Panc1 (cell line): ENCODE measurements at regions not wholly inside any gene's neighbourhood (a gene's known extent, or its start where the extent isn't known, plus 50 kb on each side); places are given as distances from the start of the nearest gene placed in this dataset.
"Not testable (repeated sequence)": the region's sequence is repeated elsewhere in the genome, so short reads cannot be mapped to it uniquely, and the experiment has no call there.

Experiments
- ATAC-seq: fragments of 200-7000 bp; cut with Tn5 transposase; 2 replicates; pipeline ENCODE4 v1.9.1; 2020; ENCODE audit warnings: mild to moderate bottlenecking, moderate library complexity
- BruUV-seq: library from RNA; stranded (reverse); fragments of 400-500 nt; replicated peaks from 2 replicates; lab custom pipeline; 2021; lab: Mats Ljungman, UMichigan
- CTCF ChIA-PET: fragments of 300-600 bp; sonication (Branson Sonifier 250); formaldehyde crosslinking; loops from one replicate; lab custom pipeline; 2022; ENCODE audit warnings: antibody characterized with exemption; lab: Charles Lee
- POLR2A ChIA-PET: fragments of 300-600 bp; sonication (Branson Sonifier 250); formaldehyde crosslinking; loops from one replicate; lab custom pipeline; 2022; ENCODE audit warnings: antibody characterized with exemption; lab: Charles Lee
- DNase-seq: peaks from one replicate; pipeline ENCODE4 v3.0.0-alpha.2; 2010; ENCODE audit warnings: low read depth, low spot score
- H3K27ac ChIP-seq: 2 replicates; pipeline ENCODE4 v1.5.1; 2011; ENCODE audit warnings: mild to moderate bottlenecking, low read length, inconsistent platforms
- H3K27me3 ChIP-seq: fragments of 200-500 bp; sonication (Bioruptor generic); 2 replicates; pipeline ENCODE4 v1.6.0; 2014; ENCODE audit warnings: low read length, inconsistent platforms; ENCODE audit not compliant: control insufficient read depth, insufficient read depth
- H3K36me3 ChIP-seq: fragments of 200-500 bp; sonication (Bioruptor generic); 2 replicates; pipeline ENCODE4 v1.5.1; 2014; ENCODE audit warnings: inconsistent platforms, mild to moderate bottlenecking, low read length, moderate library complexity; ENCODE audit not compliant: control insufficient read depth, insufficient read depth
- H3K4me1 ChIP-seq: 2 replicates; pipeline ENCODE4 v1.5.1; 2011; ENCODE audit warnings: inconsistent platforms, mild to moderate bottlenecking, low read length, moderate library complexity; ENCODE audit not compliant: control insufficient read depth, insufficient read depth
- H3K4me3 ChIP-seq, 2 experiments: 2 replicates each; pipeline ENCODE4 v1.5.1; 2011 to 2012; ENCODE audit warnings: low read depth in 2 of 2, low read length in 2 of 2, mild to moderate bottlenecking in 2 of 2, inconsistent platforms in 1 of 2, moderate library complexity in 1 of 2
- H3K9me3 ChIP-seq: fragments of 200-500 bp; sonication (Bioruptor generic); 2 replicates; pipeline ENCODE4 v1.5.1; 2014; ENCODE audit warnings: low read depth, mild to moderate bottlenecking, inconsistent platforms, low read length, moderate library complexity; ENCODE audit not compliant: control insufficient read depth, insufficient read depth
- CTCF ChIP-seq: fragments of 450-650 bp; IDR thresholded peaks from 2 replicates; pipeline ENCODE4 v1.5.1; 2017; ENCODE audit warnings: mild to moderate bottlenecking
- POLR2AphosphoS5 ChIP-seq: IDR thresholded peaks from 2 replicates; pipeline ENCODE4 v1.6.1; 2012; ENCODE audit warnings: mild to moderate bottlenecking, low read depth, low read length, moderate library complexity
- REST ChIP-seq, 2 experiments: IDR thresholded peaks; 2 replicates each; pipeline ENCODE4 v1.6.1; 2011 to 2012; ENCODE audit warnings: low read depth in 2 of 2, control low read depth in 1 of 2, low read length in 1 of 2, mild to moderate bottlenecking in 1 of 2, moderate library complexity in 1 of 2; ENCODE audit not compliant: insufficient read depth in 1 of 2
- SIN3A ChIP-seq: IDR thresholded peaks from 2 replicates; pipeline ENCODE4 v1.6.1; 2012; ENCODE audit warnings: low read depth, mild to moderate bottlenecking, low read length, moderate library complexity, borderline replicate concordance; ENCODE audit not compliant: insufficient read depth
- TCF7L2 ChIP-seq: IDR thresholded peaks from 2 replicates; pipeline ENCODE4 v1.6.1; 2011; ENCODE audit warnings: mild to moderate bottlenecking, low read depth, low read length, inconsistent platforms
- in situ Hi-C: cut with HindIII; loops from 2 replicates; pipeline ENCODE4 v1.10.0; 2016; ENCODE audit warnings: low sequenced_read_pairs, low pct_unique_long_range_greater_than_20kb
- intact Hi-C: fragments of 100-400 bp; cut with micrococcal nuclease; formaldehyde crosslinking; loops from one replicate; pipeline ENCODE4 v1.10.0; 2022; ENCODE audit not compliant: unreplicated experiment

- in situ Hi-C loops: no loop called here
- CTCF ChIA-PET: no interaction called here
- no peak for ATAC-seq
- Histone ChIP-seq H3K4me1 (no peaks in the 10 kb centered on the region), H3K9me3 (no peaks in the 10 kb centered on the region), H3K27ac (no peak overlapping the region), H3K27me3 (no peaks in the 10 kb centered on the region), H3K4me3 (no peak overlapping the region), H3K36me3 (no peaks in the 10 kb centered on the region)
- TF ChIP-seq CTCF (no peak), REST (IDR thresholded peaks at IDR 0.05; ENCODE audit: insufficient read depth in 1 of 2, low read depth in 2 of 2, low read length in 1 of 2) (no peak), TCF7L2 (no peak), SIN3A (no peak), POLR2AphosphoS5 (no peak)
- BruUV-seq: no TSS peak
- POLR2A ChIA-PET: no interaction called here
- no peak for DNase-seq
- intact Hi-C loops: no loop called here
These were observed 354.0 kb downstream of the PRR16 start for GRCh38 chr5:120818128-120818527.

- Histone ChIP-seq H3K27ac (no peak overlapping the region), H3K36me3 (no peaks in the 10 kb centered on the region), H3K4me3 (no peak overlapping the region), H3K4me1 (no peaks in the 10 kb centered on the region), H3K9me3 (no peaks in the 10 kb centered on the region), H3K27me3 (no peaks in the 10 kb centered on the region)
- ATAC-seq (no peak), DNase-seq (no peak)
- POLR2A ChIA-PET: no interaction called here
- no TSS peak for BruUV-seq
- in situ Hi-C loops (no loop called here), intact Hi-C loops (no loop called here)
- CTCF ChIA-PET: no interaction called here
- TF ChIP-seq REST (IDR thresholded peaks at IDR 0.05; ENCODE audit: insufficient read depth in 1 of 2, low read depth in 2 of 2, low read length in 1 of 2) (no peak), SIN3A (no peak), POLR2AphosphoS5 (no peak), TCF7L2 (no peak), CTCF (no peak)
These were observed 359.2 kb downstream of the PRR16 start for GRCh38 chr5:120823328-120823727.

- H3K9me3 ChIP-seq, DNase-seq, H3K27me3 ChIP-seq, POLR2A ChIA-PET, BruUV-seq, in situ Hi-C loops, CTCF ChIA-PET, intact Hi-C loops, H3K27ac ChIP-seq, H3K36me3 ChIP-seq, ATAC-seq, H3K4me3 ChIP-seq, H3K4me1 ChIP-seq: not testable (repeated sequence)
These were observed 367.5 kb downstream of the PRR16 start for GRCh38 chr5:120831646-120832045.
